Ureter (tissue), 1 donor: ENCODE measurements at regions not wholly inside any gene's neighbourhood (a gene's known extent, or its start where the extent isn't known, plus 50 kb on each side); places are given as distances from the start of the nearest gene placed in this dataset.

Experiments used
- DNase-seq: peaks from one replicate; pipeline ENCODE4 v3.0.0-alpha.2; 2020; ENCODE audit warnings: low spot score
- donor health status: DM: yes; HTN: yes; CAD: no.

DNA sequence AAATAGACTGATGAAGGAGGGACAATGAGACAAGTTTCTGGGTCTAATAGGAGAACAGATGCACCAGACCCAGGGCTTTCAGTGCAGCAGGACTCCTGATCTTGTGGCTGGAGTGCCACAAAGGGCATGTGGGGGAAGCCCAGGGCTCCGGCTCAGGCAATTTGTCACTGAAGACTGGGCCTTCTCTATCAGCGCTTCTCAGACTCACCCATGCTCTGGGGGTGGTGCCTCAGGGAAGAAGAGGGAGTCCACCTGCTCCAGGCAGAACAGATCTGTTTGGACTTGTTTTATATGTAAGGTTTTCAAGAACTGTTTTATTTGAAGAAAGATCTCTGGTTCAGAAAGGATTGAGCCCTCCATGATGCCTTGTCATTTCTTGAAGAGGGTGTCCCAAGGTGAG, 112.4 kb upstream of the TLE3 start:
- no peak for DNase-seq

DNA sequence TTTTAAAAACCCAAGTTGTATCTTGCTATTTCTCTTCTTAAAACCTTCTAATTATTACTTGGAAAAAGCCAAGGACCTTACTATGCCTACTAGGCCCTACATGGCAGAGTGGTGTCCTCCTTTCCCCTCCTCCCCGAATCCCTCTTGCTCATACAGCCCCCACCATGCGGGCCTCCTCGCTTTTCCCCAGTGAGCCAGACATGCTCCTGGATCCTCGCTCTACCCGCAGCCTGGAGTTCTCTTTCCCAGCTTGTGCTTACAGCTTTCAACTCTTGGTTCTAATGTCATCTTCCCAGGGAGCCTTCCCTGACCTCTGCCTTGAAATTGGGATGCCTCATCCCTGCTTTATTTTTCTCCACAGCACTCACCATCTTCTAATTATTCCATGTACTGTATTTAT, 111.8 kb upstream of the TLE3 start:
- DNase-seq, result no peak

DNA sequence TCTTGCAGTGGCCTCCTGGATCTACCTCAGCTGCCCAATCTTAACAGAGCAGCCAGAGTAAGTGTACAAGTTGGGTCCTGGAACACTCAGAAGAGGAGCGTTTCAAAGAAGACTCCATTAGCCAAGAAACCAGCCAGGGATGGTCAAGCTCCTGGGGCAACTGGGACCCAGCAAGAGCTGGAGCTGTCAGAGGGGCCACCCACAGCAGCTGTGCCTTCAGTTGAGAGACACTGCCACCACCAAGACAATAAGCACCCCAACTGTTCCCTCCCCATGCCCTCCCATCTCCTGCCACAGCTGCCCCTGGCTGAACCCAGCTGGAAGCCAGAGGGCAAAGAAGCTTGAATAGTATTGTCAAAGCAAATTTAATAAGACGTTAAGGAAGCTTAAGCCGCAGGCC, 110.6 kb upstream of the TLE3 start:
- no peak for DNase-seq

DNA sequence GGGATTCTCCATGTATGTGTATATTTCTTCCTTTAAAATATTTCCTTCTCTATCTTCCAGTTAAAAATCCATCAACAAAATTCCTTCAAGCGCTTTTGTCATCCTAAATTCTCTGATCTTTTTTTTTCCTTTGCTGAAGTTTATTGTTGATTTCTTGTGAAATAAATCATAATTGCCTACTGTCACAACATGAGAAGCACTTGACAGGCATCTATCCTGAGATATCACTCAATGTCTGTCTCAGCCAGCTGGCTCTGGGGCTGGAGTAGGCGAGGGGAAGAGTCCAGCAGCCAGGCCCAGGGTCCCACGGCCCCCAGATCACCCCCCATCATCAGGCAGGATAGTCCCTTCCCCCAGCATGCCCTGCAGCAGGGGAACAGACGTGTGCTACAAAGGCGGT, 109.0 kb upstream of the TLE3 start:
- DNase-seq, result no peak

DNA sequence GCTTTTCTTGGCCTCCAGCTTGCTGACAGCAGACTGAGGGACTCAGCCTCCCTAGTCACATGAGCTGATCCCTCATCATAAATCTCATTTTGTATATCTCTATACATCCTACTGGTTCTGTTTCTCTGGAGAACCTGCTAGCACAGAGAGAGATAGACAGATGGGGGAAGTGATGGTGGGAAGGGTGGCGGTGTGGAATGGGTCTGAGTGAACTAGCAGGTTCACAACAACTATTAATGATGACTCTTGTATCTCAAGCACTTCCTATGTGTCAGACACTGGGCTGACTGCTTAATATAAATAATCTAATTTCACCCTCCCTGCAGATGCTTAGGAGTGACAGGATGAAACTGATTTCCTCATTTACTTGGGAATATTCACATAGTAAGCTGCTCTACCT, 106.9 kb upstream of the TLE3 start:
- no peak for DNase-seq

DNA sequence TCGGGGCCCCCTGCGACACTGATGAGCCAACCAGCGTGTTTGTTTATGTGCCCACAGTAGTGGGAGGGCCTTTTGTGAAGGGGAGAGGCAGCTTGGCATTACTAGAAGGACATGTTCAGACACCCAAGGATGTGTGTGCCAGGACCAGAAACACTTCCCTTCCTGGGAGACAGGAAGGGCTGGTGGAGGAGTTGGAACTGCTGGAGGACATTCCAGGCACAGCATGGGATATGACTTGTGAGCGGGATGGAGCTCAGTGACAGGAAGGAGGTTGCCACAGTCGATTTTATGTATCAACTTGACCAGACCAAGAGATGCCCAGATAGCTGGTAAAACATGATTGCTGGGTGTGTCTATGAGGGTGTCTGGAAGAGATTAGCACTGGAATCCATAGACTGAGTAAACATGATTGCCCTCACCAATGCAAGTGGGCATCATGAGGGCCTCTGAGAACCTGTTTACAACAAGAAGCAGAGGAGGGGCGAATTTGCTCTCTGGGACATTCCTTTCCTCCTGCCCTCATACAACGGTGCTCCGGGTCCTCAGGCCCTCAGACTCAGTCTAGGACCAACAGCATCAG, 106.4 kb upstream of the TLE3 start:
- DNase-seq, result no peak

DNA sequence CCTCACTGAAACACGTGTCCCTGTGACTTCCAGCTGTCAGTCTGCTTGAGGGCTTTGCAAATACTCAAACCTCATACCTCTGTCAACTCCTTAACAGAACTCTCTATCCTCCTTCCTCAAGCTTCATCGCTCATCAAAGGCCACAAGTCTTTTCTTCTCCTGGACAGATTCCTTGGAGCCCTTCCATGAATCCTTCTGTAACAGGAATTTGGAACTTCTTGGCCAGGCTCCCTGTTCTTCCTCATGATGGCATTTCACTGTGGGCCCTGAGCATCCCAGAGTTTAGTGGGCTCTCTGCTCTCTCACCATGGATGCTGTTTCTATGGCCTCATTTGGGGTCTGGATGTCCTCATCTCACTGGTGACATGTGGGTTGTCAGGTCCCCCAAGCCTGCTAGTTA, 105.0 kb upstream of the TLE3 start:
- no peak for DNase-seq

DNA sequence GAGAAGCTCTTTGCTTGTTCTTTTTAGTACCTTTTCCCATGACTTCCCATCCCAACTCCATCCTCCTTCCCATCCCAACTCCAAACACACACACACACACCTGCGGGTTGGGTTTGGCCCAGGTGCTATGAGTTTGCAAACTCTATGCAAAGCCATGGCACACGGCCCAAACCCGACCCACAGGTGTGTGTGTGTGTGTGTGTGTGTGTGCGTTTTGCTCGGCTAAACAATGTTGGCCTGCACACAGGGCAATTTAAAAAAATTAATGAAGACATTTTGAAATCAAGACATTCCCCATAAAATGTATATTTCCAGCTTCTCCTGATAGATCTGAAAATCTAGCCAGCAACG, 103.7 kb upstream of the TLE3 start:
- DNase-seq, result no peak

DNA sequence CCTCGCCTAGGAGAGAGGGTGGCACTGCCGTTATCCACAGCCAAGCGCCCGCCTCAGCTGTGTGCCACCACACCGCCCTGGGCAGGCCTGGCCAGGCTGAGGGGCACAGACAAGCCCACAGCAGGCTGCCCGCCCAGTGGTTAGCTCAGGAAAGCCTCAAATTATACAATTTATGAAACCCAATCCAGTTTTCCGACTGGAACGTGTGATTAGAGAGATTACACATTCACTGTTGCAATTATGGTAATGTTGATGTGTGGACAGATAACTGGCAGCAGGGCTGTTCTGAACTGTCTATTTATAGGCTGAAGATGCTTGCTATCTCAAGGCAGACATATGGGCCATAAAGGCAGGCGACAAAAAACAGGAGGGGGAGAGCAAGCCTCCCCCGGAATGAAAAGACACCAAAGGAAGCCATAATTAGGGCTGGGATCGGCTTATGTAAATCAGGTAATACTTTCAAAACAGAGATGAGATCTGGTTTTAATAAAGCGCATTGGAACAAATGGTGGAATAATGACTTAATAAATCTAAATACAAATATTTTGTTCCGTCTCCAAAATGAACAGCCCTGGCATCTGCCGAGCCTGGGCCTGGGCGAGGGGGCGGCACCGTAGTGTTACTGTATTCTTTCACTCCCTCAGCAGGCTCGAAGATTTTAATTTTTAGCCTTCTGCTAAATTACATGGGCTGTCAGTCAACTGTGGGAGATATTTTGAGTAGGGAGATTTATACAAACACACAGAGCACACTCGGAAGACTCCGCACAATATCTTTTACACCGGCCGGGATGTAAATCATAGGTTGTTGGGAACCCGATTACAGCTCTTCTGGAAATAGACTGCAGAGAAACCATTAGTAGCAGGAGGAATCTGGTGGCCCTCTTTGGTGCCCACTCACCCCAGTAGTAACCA, 103.1 kb upstream of the TLE3 start:
- DNase-seq, result no peak

DNA sequence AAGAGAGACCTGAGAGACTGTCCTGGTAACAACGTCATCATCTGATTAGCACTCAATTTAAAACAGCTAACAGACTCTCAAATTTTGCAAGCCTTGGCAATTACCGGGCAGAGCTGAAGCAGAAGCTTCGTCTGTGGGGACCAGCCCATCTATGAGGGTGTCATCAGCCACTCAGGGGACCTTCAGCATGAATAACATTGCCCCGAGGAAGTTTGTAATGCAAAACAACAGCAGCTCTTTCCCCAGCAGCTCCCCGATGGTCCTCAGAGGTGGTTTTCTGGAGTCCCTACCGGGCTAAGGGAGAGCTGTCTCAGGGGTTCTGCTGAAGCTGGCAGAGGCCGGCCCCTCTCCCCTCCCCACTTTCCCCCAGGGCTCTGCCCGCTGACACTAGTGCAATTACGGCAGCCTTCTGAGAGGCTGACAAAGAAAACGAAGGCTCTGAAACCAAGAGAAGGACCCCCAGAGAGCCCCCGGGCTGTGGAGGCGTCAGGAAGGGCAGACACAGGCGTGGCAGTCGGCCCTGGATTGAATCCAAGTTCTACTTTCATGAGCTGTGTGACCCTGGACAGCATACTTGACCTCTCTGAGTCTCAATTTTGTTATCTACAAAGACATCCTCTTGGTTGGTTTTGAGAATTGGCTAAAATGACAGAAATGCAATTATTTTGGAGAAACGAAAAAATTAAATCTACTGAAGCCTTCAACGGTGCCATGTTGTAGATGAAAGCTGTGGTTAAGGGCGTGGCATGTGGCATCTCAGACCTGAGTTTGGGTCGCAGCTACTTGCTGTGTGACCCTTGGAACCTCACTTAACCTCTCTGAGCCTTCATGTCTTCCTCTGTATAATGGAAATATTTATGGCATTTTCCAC, 102.1 kb upstream of the TLE3 start:
- no peak for DNase-seq

DNA sequence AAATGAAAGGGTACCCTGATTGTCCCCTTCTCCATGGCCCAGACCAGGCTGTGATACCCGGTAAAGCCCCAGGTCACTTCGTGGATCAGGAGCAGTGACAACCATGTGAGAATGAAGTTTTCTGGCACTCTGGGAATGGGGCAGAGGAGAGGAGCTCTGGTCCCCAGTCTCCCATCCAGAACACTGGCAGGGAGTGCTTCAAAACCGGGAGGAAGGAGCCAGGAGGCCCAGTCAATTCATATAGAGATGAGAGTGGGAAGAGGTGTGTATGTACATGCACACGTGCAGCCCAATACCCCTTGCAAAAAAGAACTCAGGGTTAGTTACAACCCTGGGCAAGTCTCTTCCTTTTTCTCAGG, 101.4 kb upstream of the TLE3 start:
- DNase-seq, result no peak

DNA sequence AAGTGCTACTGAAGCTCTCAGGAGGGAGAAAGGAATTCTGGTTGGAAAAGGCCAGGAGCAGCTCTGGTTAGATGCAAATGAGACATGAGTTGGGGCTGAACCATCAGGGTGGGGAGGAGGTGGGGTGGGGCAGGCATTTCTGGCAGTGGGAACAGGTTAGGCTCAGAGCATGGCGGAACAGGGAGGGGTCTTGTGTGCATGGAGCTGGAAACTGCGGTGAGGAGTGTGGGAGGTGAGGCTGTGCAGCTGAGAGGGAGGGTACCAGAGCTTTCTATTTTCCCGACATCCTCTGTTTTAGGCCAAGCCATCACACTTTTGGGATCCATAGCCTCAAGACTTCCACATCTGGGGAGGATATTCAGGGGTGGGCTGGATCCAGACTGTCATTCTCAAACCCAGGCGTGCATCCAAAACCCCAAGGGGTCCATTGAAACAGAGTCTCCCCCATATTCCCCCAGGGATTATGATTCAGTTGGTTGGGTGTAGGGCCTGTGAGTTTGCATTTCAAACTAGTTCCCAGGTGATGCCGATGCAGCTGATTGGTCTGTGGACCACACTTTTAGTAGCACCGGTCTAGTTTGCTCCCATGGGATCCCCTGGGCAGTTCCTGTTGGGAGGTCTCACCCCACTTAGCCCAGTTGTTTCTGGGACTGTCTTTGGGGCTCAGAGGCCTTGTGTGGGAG, 100.9 kb upstream of the TLE3 start:
- DNase-seq, result no peak

DNA sequence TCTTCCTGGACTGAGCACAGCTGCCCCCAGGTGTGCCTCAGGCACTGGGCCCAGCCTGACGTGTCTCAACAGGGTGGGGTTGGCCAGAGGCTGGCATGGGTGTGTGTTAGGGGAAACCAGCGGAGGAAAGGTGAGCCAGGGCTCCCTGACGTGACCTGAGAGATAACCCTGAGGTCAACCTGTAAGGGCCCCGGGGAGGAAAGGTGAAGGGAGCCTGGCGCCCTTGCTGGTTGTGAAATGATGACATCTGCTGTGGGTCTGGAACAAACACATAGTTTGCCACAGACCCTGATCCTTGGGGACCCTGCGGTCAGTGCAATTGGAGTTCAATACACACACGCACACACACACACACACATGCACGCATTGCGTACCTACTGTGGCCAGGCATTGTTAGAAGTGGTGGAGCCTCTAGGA, 100.2 kb upstream of the TLE3 start:
- DNase-seq, result no peak

DNA sequence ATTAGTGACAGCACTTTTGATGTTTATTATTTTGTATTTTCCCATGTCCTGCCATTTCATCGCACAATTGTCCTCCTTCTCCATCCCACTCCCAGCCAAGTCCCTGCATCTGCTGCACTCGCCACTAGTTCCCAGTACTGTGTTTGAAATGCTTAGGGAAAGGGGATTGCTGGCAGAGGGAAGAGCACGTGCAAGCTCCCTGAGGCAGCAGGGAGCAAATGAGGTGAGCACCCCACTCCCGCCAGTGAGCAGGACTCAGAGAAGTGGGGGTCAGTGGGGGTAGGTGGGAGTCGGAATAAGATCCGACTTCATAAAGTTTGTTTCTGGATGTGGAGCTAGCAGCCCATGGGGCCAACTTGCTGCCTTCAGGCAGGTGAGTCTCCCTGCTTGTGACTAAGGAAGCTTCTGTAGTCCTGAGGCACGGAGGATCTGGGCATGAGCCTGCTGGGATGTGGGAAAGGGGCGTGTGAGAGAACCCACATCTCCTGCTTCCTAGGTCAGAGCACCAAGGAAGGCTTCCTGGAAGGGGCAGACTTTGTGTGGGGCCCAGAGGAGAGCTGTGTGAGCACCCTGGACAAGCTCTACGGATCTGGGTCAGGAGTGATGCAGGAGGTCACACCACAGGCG, 99.7 kb upstream of the TLE3 start:
- no peak for DNase-seq

DNA sequence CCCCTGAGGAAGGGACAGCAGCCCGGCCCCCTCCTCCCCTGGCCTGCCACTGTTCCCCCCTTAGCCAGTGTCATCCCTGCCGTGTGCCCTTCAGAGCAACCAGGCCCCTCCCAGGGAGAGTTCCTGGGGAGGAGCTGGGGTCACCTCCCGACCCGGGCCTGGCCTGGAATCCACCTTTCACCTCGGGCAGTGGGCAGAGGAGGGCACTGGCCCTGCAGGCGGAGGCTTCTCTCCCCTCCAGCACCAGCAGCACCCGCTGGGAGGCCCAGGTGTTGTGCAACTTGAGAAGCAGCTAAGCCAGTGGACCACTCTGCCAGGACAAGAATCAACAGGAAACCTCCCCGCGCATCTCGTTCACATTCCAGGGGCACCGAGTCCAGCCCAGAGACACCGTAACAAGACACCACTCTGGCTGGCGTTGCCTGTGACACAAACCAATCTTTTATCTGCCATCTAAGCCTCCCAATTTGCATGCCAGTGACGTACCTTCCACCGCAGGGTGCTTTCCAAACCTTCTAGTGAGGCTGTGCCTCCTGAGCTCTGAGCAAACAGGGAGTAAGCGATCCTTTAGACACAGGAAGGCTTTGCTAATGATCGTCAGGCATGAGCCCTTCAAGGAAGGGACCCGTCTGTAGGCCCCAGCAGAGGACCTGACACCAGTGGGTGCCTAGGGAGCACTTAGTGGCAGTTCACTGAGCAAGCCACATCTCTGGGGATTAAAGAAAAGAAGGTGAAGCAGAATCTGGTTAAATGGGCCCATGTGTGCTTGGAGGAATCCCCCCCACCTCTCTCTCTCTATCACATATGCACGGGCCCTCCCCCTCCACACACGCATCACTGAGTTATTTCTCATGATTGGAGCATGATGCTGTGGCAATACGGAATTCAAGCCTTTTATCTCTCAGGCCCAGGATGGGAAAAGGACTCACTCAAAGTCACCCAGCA, 98.9 kb upstream of the TLE3 start:
- peak; percentile 87 for DNase-seq

DNA sequence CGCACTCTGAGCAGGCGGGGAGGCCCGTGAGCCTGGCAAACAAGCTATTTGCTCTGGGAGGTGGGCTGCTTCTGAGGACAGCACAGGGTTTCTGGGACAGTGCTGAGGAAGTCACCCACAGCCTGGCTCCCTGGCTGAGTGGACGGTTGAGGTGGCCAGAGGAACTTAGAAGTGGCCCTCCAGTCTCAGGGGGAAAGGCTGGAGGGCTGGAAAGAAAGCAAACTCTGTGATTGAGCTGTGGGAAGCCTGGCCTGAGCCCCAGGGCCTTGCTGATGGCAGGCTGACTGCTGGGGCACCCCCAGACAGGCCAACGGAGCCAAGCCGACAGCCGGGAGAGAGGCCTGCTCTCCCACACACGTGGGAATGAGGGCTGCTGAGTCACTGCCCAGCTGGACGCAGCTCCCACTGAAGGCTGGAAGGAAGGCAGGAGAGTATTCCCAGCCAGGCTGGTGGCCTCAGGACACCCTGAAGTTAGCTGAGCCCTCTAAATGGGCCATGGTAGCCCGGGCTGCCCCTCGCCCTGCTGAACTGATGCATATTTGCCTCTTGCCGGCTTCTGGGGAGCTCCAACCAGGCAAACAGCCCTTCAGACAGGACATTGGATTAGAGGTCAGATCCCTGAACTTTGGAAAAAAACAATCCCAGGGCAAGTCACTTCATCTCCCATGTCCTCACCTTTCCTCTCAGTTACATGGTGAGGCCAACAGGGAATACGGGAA, 98.0 kb upstream of the TLE3 start:
- peak; percentile 64 for DNase-seq

DNA sequence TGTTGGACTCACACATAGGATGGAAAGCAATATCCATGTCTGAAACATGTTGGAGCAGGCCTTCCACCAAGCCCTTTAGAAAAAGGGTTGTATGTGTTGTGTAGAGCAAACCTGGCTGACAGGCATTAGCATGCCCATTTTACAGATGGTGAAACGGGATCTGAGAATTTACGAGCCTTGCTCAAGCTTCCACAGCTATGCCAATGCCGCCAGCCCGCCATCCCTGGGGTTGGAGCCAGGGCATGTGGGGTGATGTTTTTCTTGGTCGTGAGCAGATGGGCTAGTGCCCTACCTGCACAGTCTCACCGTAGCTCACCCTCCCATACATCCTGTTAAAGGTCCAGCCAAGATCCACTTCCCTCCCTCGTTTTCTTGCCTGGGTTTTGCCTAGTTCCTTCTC, 97.5 kb upstream of the TLE3 start:
- no peak for DNase-seq

DNA sequence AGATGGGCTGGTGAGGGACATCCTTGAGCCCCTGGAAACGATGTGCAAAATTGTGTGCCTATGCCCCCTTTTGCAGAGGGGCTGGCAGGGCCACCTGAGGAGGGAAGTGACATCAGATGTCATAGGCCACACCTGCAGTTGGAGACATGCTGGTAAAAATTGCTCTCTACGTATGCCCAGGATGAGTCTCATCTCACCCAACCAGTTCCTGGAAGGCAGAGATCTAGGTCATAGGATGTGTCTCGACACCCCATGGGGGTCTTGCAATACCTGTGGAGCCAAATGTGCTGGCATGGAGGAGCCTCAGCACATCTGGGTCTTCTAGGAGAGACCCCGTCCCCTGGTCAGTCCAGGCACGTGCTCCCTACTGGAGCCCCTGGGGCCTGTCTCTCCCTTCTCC, 96.5 kb upstream of the TLE3 start:
- DNase-seq, result no peak

DNA sequence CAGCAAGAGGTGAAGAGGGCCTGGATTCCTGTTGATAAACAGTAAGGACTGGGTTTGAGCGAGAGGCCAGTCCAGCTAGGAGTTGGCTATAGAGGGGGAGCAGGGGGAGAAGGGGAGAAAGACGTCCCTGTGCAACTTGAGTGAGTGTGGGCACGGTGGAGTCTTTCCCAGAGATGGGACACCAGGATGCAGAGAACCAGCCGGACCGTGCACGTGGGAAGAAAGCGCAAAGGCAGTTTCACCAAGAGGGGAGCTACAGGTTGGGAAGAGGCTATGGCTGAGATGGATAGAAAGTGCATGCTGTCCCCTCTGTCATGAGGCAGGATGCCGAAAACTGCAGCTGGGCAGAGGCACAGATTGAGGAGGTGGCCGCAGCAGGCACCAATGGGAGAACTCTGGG, 96.0 kb upstream of the TLE3 start:
- no peak for DNase-seq

DNA sequence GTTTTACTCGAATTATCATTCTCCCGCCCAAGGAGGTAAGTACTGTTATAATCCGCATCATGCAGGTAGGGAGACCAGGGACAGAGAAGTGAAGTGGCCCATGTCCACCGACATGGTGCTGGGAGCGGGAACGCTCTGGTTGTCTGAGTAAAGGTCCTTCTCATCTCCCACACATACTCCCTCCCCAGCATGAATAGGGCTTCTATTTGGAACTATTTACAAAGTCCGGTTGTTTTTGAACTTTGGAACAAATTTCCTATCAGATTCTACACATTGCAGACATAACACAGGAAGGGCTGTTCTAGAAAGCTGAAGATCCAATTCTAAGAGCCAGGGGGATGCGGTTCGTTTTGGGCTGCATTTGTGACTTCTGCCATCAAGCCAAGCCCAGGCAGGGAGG, 94.8 kb upstream of the TLE3 start:
- DNase-seq, result no peak
